ENCODE measurements at regions not wholly inside any gene's neighbourhood (a gene's known extent, or its start where the extent isn't known, plus 50 kb on each side); places are given as distances from the start of the nearest gene placed in this dataset.
"Not testable (repeated sequence)": the region's sequence is repeated elsewhere in the genome, so short reads cannot be mapped to it uniquely, and the experiment has no call there.

DNA sequence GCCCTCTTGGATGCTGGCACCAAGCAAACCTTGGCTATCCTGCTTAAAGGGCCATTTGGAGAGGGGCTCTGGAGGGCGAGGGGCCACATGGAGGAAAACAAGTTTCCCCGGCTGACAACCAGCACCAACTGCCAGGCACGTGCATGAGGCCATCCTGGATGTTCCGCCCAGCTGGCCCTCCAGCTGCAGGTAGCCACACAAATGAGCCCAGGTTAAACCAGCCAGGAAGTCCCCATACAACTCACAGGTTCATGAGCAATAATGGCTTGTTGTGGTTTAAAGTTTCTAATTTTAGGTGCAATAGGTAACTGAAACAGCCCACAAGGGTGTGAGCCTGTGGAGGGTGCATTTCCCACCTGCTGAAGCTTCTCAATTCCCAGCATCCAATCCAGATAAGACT, 93.6 kb downstream of the ALG1L2 start:
- H3K4ac ChIP-seq (ENCODE audit: low read depth, low read length); H2AFZ ChIP-seq (replicated peaks; ENCODE audit: low read length, poor library complexity); H3K23ac ChIP-seq (ENCODE audit: low read depth, low read length); H3K4me3 ChIP-seq (ENCODE audit: insufficient read depth, low read depth, low read length); ATAC-seq (ENCODE audit: low read depth); H3K27me3 ChIP-seq (ENCODE audit: control insufficient read depth, insufficient read depth, low read length); H2BK15ac ChIP-seq (ENCODE audit: low read depth, low read length); H4K5ac ChIP-seq (ENCODE audit: low read depth, low read length); H2AK9ac ChIP-seq (replicated peaks; ENCODE audit: low read depth, low read length, poor library complexity); H3K9me3 ChIP-seq (ENCODE audit: control insufficient read depth, insufficient read depth, low read length); H4K20me1 ChIP-seq (ENCODE audit: insufficient read depth, low read length); H3K56ac ChIP-seq (ENCODE audit: extremely low read depth, insufficient read depth, low read length); intact Hi-C loops (cut with micrococcal nuclease); H3K27ac ChIP-seq (ENCODE audit: insufficient read depth, low read length); H2BK5ac ChIP-seq (ENCODE audit: low read depth, low read length, poor library complexity, severe bottlenecking); H3K9ac ChIP-seq (ENCODE audit: low read depth, low read length); dilution Hi-C loops (cut with HindIII; ENCODE audit: low sequenced_read_pairs, unreplicated experiment); H3K4me2 ChIP-seq (ENCODE audit: low read depth, low read length); DNase-seq; in situ Hi-C loops (cut with MboI; ENCODE audit: low sequenced_read_pairs); H3K79me1 ChIP-seq (ENCODE audit: low read depth in 1 of 2, low read length in 2 of 2); H2BK120ac ChIP-seq (ENCODE audit: low read depth, low read length); H3K36me3 ChIP-seq (ENCODE audit: control insufficient read depth, insufficient read depth, low read length); H3K18ac ChIP-seq (ENCODE audit: low read depth, low read length); H3K9me1 ChIP-seq (ENCODE audit: insufficient read depth, low read length); H2BK20ac ChIP-seq (ENCODE audit: low read depth, low read length); BruUV-seq (replicated peaks); H2AK5ac ChIP-seq (ENCODE audit: low read depth, low read length); H4K91ac ChIP-seq (ENCODE audit: insufficient read depth, low read depth, low read length); POLR2A ChIA-PET (ENCODE audit: unreplicated experiment); CTCF ChIA-PET; H3K4me1 ChIP-seq (ENCODE audit: control insufficient read depth, insufficient read depth, low read length); H3K14ac ChIP-seq (replicated peaks; ENCODE audit: low read depth, low read length); H4K8ac ChIP-seq (ENCODE audit: low read depth in 2 of 2, low read length in 2 of 2): not testable (repeated sequence)
- no CpG with 5 or more reads among the region's 4 CpGs for WGBS, 2 experiments (ENCODE audit: extremely low coverage in 2 of 2, insufficient read length in 1 of 2)

DNA sequence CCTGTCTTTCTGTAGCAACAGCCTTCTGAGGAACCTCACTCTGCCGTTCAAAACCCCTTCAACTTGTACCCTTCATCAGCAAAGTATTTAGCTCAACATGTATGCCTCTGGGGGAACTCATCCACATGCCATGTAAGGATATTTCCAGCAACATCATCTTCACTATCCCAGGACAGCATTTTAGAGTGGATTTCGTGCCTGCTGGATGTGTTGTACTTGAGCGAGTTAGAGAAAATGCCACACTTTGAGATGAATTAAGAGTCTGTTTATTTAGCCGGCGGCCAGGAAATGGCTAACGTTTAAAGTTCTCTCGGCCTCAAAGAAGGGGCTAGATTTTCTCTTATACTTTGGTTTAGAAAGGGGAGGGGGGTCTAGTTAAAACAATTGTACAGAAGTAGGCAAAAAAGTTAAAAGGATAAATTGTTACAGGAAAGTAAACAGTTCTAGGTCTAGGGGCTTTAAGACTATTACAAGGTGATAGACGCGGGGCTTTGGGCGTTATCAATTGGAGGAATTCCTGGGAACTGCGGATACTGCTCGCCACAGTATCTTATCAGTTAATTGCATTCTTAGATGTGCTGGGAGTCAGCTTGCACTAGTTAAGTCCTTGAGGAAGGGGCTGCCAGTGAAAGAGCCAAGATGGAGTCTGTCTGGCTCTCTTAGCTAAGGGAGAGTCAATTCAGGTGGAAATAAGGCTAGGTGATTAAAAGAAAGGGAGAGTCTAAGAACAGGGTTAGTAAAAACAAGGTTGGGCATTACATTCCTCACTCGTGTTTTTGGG, 95.0 kb downstream of the ALG1L2 start:
- H3K4ac ChIP-seq (ENCODE audit: low read depth, low read length); POLR2A ChIA-PET (ENCODE audit: unreplicated experiment); H3K79me1 ChIP-seq (ENCODE audit: low read depth in 1 of 2, low read length in 2 of 2); H2BK5ac ChIP-seq (ENCODE audit: low read depth, low read length, poor library complexity, severe bottlenecking); H3K9me1 ChIP-seq (ENCODE audit: insufficient read depth, low read length); H3K56ac ChIP-seq (ENCODE audit: extremely low read depth, insufficient read depth, low read length); H3K4me3 ChIP-seq (ENCODE audit: insufficient read depth, low read depth, low read length); H3K27me3 ChIP-seq (ENCODE audit: control insufficient read depth, insufficient read depth, low read length); BruUV-seq (replicated peaks); H3K4me2 ChIP-seq (ENCODE audit: low read depth, low read length); H2AFZ ChIP-seq (replicated peaks; ENCODE audit: low read length, poor library complexity); H2AK5ac ChIP-seq (ENCODE audit: low read depth, low read length); H3K27ac ChIP-seq (ENCODE audit: insufficient read depth, low read length); H4K91ac ChIP-seq (ENCODE audit: insufficient read depth, low read depth, low read length); H2BK15ac ChIP-seq (ENCODE audit: low read depth, low read length); intact Hi-C loops (cut with micrococcal nuclease); H2AK9ac ChIP-seq (replicated peaks; ENCODE audit: low read depth, low read length, poor library complexity); H3K9me3 ChIP-seq (ENCODE audit: control insufficient read depth, insufficient read depth, low read length); H2BK20ac ChIP-seq (ENCODE audit: low read depth, low read length); H3K23ac ChIP-seq (ENCODE audit: low read depth, low read length); H3K9ac ChIP-seq (ENCODE audit: low read depth, low read length); H3K18ac ChIP-seq (ENCODE audit: low read depth, low read length); ATAC-seq (ENCODE audit: low read depth); H2BK120ac ChIP-seq (ENCODE audit: low read depth, low read length); H4K8ac ChIP-seq (ENCODE audit: low read depth in 2 of 2, low read length in 2 of 2); in situ Hi-C loops (cut with MboI; ENCODE audit: low sequenced_read_pairs); CTCF ChIA-PET; H4K5ac ChIP-seq (ENCODE audit: low read depth, low read length); H3K4me1 ChIP-seq (ENCODE audit: control insufficient read depth, insufficient read depth, low read length); dilution Hi-C loops (cut with HindIII; ENCODE audit: low sequenced_read_pairs, unreplicated experiment); H3K36me3 ChIP-seq (ENCODE audit: control insufficient read depth, insufficient read depth, low read length); DNase-seq; H3K14ac ChIP-seq (replicated peaks; ENCODE audit: low read depth, low read length); H4K20me1 ChIP-seq (ENCODE audit: insufficient read depth, low read length): not testable (repeated sequence)
- 0% methylated on average over 1 of the region's 13 CpGs; no CpG with 5 or more reads in 1 of the 2 experiments for WGBS, 2 experiments (ENCODE audit: extremely low coverage in 2 of 2, insufficient read length in 1 of 2)
